Stomach smooth muscle (tissue), 2 donors: ENCODE measurements at regions not wholly inside any gene's neighbourhood (a gene's known extent, or its start where the extent isn't known, plus 50 kb on each side); places are given as distances from the start of the nearest gene placed in this dataset.

Experiments used
- H3K27ac ChIP-seq: one replicate; pipeline ENCODE4 v1.7.0; 2013; ENCODE audit warnings: mild to moderate bottlenecking, low read length, inconsistent platforms
- H3K27me3 ChIP-seq, 2 donors: one replicate each; pipeline ENCODE4 v1.7.0; 2013; ENCODE audit warnings: low read length in 2 of 2; ENCODE audit not compliant: insufficient read depth in 2 of 2, control insufficient read depth in 1 of 2
- H3K36me3 ChIP-seq, 2 donors: one replicate each; pipeline ENCODE4 v1.7.0; 2013; ENCODE audit warnings: low read length in 2 of 2; ENCODE audit not compliant: control insufficient read depth in 2 of 2, insufficient read depth in 2 of 2
- H3K4me1 ChIP-seq: one replicate; pipeline ENCODE4 v1.7.0; 2013; ENCODE audit warnings: low read length; ENCODE audit not compliant: control insufficient read depth, insufficient read depth
- H3K4me3 ChIP-seq, 2 donors: one replicate each; pipeline ENCODE4 v1.7.0; 2013; ENCODE audit warnings: low read length in 2 of 2
- H3K9ac ChIP-seq, 2 donors: one replicate each; pipeline ENCODE4 v1.7.0; 2013; ENCODE audit warnings: low read length in 2 of 2, mild to moderate bottlenecking in 1 of 2
- H3K9me3 ChIP-seq, 2 donors: one replicate each; pipeline ENCODE4 v1.7.0; 2013; ENCODE audit warnings: low read length in 2 of 2; ENCODE audit not compliant: control insufficient read depth in 2 of 2
- donor health status: healthy.
- donor health status: Pancreatic carcinoma.

GRCh38 chr10:78585952-78586351, 482.8 kb upstream of the ZMIZ1 start:
- Histone ChIP-seq H3K36me3 (no peaks in the 10 kb centered on the region), H3K4me3 (no peak overlapping the region), H3K9ac (no peak overlapping the region), H3K27ac (no peak overlapping the region), H3K27me3 (no peaks in the 10 kb centered on the region), H3K9me3 (no peaks in the 10 kb centered on the region), H3K4me1 (peaks cover 26% of the 10 kb centered on the region)

GRCh38 chr10:78588194-78588811, 480.5 kb upstream of the ZMIZ1 start:
- H3K27ac ChIP-seq, result peak overlapping the region; percentile 64
- H3K27me3 ChIP-seq, result no peaks in the 10 kb centered on the region
- peaks cover 26% of the 10 kb centered on the region for H3K4me1 ChIP-seq
- H3K36me3 ChIP-seq, result no peaks in the 10 kb centered on the region
- H3K4me3 ChIP-seq, result no peak overlapping the region
- no peak overlapping the region for H3K9ac ChIP-seq
- no peaks in the 10 kb centered on the region for H3K9me3 ChIP-seq

- Histone ChIP-seq H3K9ac (no peak overlapping the region), H3K27ac (no peak overlapping the region)
These were observed 479.1 kb upstream of the ZMIZ1 start for GRCh38 chr10:78589687-78590086.

GRCh38 chr10:78591066-78591465, 477.7 kb upstream of the ZMIZ1 start:
- H3K9ac ChIP-seq, result no peak overlapping the region
- no peak overlapping the region for H3K27ac ChIP-seq
- H3K27me3 ChIP-seq, result no peaks in the 10 kb centered on the region
- H3K36me3 ChIP-seq, result no peaks in the 10 kb centered on the region
- peaks cover 12% of the 10 kb centered on the region for H3K4me1 ChIP-seq
- H3K9me3 ChIP-seq, result no peaks in the 10 kb centered on the region
- no peak overlapping the region for H3K4me3 ChIP-seq

More at GRCh38 chr10:78589687-78590086, 479.1 kb upstream of the ZMIZ1 start:
- Histone ChIP-seq H3K4me3 (no peak overlapping the region), H3K4me1 (peaks cover 19% of the 10 kb centered on the region), H3K27me3 (no peaks in the 10 kb centered on the region), H3K9me3 (no peaks in the 10 kb centered on the region), H3K36me3 (no peaks in the 10 kb centered on the region)

GRCh38 chr10:78594559-78595268, 474.1 kb upstream of the ZMIZ1 start:
- H3K27me3 ChIP-seq, result no peaks in the 10 kb centered on the region
- H3K27ac ChIP-seq, result no peak overlapping the region
- no peak overlapping the region for H3K9ac ChIP-seq
- H3K4me1 ChIP-seq, result peaks cover 18% of the 10 kb centered on the region
- no peaks in the 10 kb centered on the region for H3K9me3 ChIP-seq
- no peaks in the 10 kb centered on the region for H3K36me3 ChIP-seq
- H3K4me3 ChIP-seq, result no peak overlapping the region

- Histone ChIP-seq H3K36me3 (no peaks in the 10 kb centered on the region), H3K9me3 (no peaks in the 10 kb centered on the region), H3K9ac (no peak overlapping the region), H3K4me3 (no peak overlapping the region), H3K27me3 (no peaks in the 10 kb centered on the region), H3K27ac (no peak overlapping the region), H3K4me1 (peaks cover 18% of the 10 kb centered on the region)
These were observed 473.5 kb upstream of the ZMIZ1 start for GRCh38 chr10:78595269-78595619.

- no peaks in the 10 kb centered on the region for H3K27me3 ChIP-seq
- no peak overlapping the region for H3K9ac ChIP-seq
These were observed 472.2 kb upstream of the ZMIZ1 start for GRCh38 chr10:78596556-78596955.

GRCh38 chr10:78597796-78598555, 470.8 kb upstream of the ZMIZ1 start:
- no peak overlapping the region for H3K27ac ChIP-seq
- no peaks in the 10 kb centered on the region for H3K27me3 ChIP-seq

More at GRCh38 chr10:78596556-78596955, 472.2 kb upstream of the ZMIZ1 start:
- Histone ChIP-seq H3K4me1 (peaks cover 18% of the 10 kb centered on the region), H3K27ac (no peak overlapping the region), H3K9me3 (no peaks in the 10 kb centered on the region), H3K36me3 (no peaks in the 10 kb centered on the region), H3K4me3 (no peak overlapping the region)

GRCh38 chr10:78599122-78599853, 469.5 kb upstream of the ZMIZ1 start:
- H3K27me3 ChIP-seq, result no peaks in the 10 kb centered on the region
- no peak overlapping the region for H3K4me3 ChIP-seq
- H3K9me3 ChIP-seq, result no peaks in the 10 kb centered on the region
- H3K9ac ChIP-seq, result no peak overlapping the region
- no peaks in the 10 kb centered on the region for H3K36me3 ChIP-seq
- no peak overlapping the region for H3K27ac ChIP-seq
- peaks cover 18% of the 10 kb centered on the region for H3K4me1 ChIP-seq

More at GRCh38 chr10:78597796-78598555, 470.8 kb upstream of the ZMIZ1 start:
- H3K4me1 ChIP-seq, result peaks cover 18% of the 10 kb centered on the region
- H3K4me3 ChIP-seq, result no peak overlapping the region
- H3K36me3 ChIP-seq, result no peaks in the 10 kb centered on the region
- no peak overlapping the region for H3K9ac ChIP-seq
- no peaks in the 10 kb centered on the region for H3K9me3 ChIP-seq

GRCh38 chr10:78600121-78600665, 468.6 kb upstream of the ZMIZ1 start:
- Histone ChIP-seq H3K9me3 (no peaks in the 10 kb centered on the region), H3K9ac (no peak overlapping the region), H3K4me1 (peaks cover 18% of the 10 kb centered on the region), H3K36me3 (no peaks in the 10 kb centered on the region), H3K27me3 (no peaks in the 10 kb centered on the region), H3K4me3 (no peak overlapping the region), H3K27ac (no peak overlapping the region)
